ENCODE measurements at regions not wholly inside any gene's neighbourhood (a gene's known extent, or its start where the extent isn't known, plus 50 kb on each side); places are given as distances from the start of the nearest gene placed in this dataset.

DNA sequence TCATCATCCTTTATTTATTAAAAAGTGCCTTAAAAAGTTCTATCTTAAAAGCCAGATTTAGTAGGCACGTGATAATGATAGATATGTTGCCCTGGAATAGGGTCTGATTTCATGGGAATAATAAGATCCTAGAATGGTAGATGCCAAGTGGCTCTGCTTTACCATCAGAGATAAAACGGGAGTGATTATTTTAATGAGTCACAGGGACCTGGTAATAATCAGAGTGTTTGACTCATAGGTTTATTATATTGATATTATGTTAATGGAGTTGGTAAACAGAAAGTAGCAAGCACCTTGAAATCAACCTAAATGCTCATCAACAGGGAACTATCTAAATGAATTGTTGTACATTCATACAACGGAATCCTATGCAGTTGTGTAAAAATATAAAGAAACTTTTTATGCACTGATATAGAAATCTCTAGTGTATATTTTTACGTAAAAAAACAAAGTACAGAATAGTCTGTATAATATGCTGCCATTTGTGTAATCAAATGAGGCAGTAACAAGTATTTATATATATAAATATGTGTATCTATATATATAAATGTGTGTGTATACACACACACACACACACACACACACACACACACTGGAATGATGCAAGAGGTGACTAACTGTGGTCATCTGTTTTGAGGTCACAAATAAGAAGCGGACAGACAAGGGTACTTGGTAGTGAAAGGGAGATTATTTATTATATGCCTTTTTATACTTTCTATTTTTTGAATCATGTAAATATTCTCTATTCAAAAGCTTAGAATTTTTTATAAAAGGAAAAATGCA, 78.6 kb upstream of the DYNC1I1 start:
- ATAC-seq (ENCODE audit: low FRiP score): no peak
- no peak for TF ChIP-seq CTCF (IDR thresholded peaks at IDR 0.05)
- no peak for DNase-seq (ENCODE audit: low spot score)

GRCh38 chr7:95691464-95691863, 80.9 kb upstream of the DYNC1I1 start:
- DNase-seq (ENCODE audit: low spot score) (no peak), ATAC-seq (ENCODE audit: low FRiP score) (no peak)
- TF ChIP-seq CTCF (IDR thresholded peaks at IDR 0.05): no peak

DNA sequence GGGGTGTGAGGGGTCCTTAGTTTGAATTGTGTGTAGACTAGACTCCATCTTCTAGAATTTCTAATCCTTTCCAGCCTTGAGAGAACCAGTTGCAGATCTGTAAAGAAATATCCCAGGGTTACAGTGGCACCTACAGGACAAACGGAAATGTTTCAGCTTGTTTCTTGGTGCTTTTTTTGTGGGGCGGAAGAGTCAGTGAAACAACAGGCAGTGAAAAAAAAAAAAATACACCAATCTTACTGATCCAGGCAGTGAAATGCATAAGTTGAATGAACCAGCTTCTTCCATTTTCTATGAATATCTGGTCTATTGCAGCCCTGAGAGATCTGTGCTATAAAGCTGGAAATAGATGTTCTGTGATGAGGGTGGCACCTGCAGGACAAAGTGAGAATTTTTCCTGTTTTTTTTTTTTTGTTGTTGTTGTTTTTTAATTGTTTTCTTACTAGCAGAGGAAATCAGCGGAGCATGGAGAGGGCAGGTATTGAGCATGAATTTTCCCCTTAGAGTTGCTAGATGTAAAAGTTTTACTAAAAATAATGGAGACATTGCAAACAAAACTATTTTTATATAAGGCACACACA, 81.9 kb upstream of the DYNC1I1 start:
- ATAC-seq (ENCODE audit: low FRiP score) (peak; percentile 38), DNase-seq (ENCODE audit: low spot score) (no peak)
- peak in 2 of 3 donors; percentile 5 to 26 for TF ChIP-seq CTCF (IDR thresholded peaks at IDR 0.05)

DNA sequence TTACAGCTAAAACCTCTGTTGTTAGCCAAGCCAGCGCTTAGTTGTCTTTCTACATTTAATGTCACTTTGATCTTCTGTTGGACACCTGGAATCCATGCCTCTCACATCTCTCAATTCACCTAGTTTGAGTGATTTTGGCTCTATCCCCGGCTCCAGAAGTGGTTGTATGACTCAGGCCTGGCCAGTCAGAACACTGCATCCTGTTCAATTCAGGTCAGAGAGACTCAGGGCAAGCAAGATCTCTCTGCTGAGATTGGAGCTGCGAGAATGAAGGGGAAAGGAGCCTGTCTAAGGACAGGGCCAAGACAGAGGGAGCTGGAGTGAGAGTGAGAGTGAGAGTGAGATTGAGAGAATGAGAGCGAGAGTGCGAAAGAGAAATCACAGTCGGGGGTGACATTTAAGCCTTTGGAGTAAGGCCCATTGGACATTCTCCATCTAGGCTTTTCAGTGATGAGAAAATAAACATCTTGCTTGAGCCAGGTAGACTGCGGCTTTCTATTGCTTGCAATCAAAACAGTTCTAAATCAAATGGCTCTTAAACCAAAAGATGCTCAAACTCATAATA, 83.3 kb upstream of the DYNC1I1 start:
- no peak for TF ChIP-seq CTCF (IDR thresholded peaks at IDR 0.05)
- no peak for DNase-seq (ENCODE audit: low spot score)
- ATAC-seq (ENCODE audit: low FRiP score): no peak

- DNase-seq (ENCODE audit: low spot score) (no peak), ATAC-seq (ENCODE audit: low FRiP score) (no peak)
- TF ChIP-seq CTCF (IDR thresholded peaks at IDR 0.05): no peak
Measured at GRCh38 chr7:95687759-95688343, 84.5 kb upstream of the DYNC1I1 start.

DNA sequence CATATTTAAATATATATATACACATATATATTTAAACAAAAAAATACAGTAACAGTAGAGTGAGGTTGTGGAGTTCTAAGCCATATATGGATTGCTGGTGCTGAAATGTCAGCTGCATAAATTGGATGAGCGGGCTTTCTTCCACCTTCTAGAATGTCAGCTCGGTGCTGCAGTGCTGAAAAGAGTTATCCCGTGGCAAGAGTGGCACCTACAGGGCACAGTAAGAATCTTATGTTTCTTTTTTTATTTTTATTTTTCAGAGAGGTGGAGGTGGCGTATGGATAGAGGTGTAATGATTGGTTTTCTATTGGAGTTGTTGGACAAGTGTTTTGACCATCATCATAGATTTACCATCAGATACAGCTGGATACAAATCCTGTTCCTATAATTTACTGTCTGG, 86.2 kb upstream of the DYNC1I1 start:
- peak; percentile 71 for ATAC-seq (ENCODE audit: low FRiP score)
- no peak for DNase-seq (ENCODE audit: low spot score)
- TF ChIP-seq CTCF (IDR thresholded peaks at IDR 0.05): peak in 1 of 3 donors; percentile 14

All from omental fat pad (tissue), 3 donors.